WERI-Rb-1 (cell line): ENCODE measurements at regions not wholly inside any gene's neighbourhood (a gene's known extent, or its start where the extent isn't known, plus 50 kb on each side); places are given as distances from the start of the nearest gene placed in this dataset.

ENCODE experiments used
- DNase-seq: peaks from one replicate; pipeline ENCODE4 v3.0.0-alpha.2; 2020
- H3K27ac ChIP-seq: fragments of 250-450 bp; sonication (Bioruptor Pico); 2 replicates; pipeline ENCODE4 v1.5.1; 2020; ENCODE audit warnings: mild to moderate bottlenecking, moderate library complexity
- H3K27me3 ChIP-seq: fragments of 250-450 bp; sonication (Bioruptor Pico); 2 replicates; pipeline ENCODE4 v1.5.1; 2021; ENCODE audit warnings: mild to moderate bottlenecking, low read depth, moderate library complexity; ENCODE audit not compliant: insufficient read depth, severe bottlenecking
- H3K36me3 ChIP-seq: fragments of 250-450 bp; sonication (Bioruptor Pico); 2 replicates; pipeline ENCODE4 v1.5.1; 2020; ENCODE audit warnings: mild to moderate bottlenecking, moderate library complexity
- H3K4me3 ChIP-seq: 2 replicates; pipeline ENCODE4 v1.5.1; 2011; ENCODE audit warnings: low read depth, mild to moderate bottlenecking, control low read depth, low read length
- H3K9me3 ChIP-seq: fragments of 250-450 bp; sonication (Bioruptor Pico); 2 replicates; pipeline ENCODE4 v1.5.1; 2021; ENCODE audit warnings: mild to moderate bottlenecking, moderate library complexity; ENCODE audit not compliant: severe bottlenecking
- CTCF ChIP-seq: IDR thresholded peaks from 2 replicates; pipeline ENCODE4 v1.5.1; 2011; ENCODE audit warnings: low read depth, mild to moderate bottlenecking, control low read depth, inconsistent platforms, low read length

- Histone ChIP-seq H3K4me3 (no peak overlapping the region), H3K9me3 (no peaks in the 10 kb centered on the region), H3K27ac (no peak overlapping the region), H3K27me3 (no peaks in the 10 kb centered on the region), H3K36me3 (no peaks in the 10 kb centered on the region)
- DNase-seq: no peak
- no peak for TF ChIP-seq CTCF
Observed at GRCh38 chr3:76900596-76900995, 139.3 kb upstream of the ROBO2 start.

- Histone ChIP-seq H3K9me3 (no peaks in the 10 kb centered on the region), H3K27ac (no peak overlapping the region), H3K27me3 (no peaks in the 10 kb centered on the region), H3K36me3 (no peaks in the 10 kb centered on the region), H3K4me3 (no peak overlapping the region)
- no peak for TF ChIP-seq CTCF
- no peak for DNase-seq
Observed at GRCh38 chr3:76908156-76908555, 131.7 kb upstream of the ROBO2 start.

- no peak for DNase-seq
- Histone ChIP-seq H3K27ac (no peak overlapping the region), H3K27me3 (no peaks in the 10 kb centered on the region), H3K9me3 (no peaks in the 10 kb centered on the region), H3K36me3 (no peaks in the 10 kb centered on the region), H3K4me3 (no peak overlapping the region)
- TF ChIP-seq CTCF: no peak
Observed at GRCh38 chr3:76912841-76913383, 127.0 kb upstream of the ROBO2 start.

DNA sequence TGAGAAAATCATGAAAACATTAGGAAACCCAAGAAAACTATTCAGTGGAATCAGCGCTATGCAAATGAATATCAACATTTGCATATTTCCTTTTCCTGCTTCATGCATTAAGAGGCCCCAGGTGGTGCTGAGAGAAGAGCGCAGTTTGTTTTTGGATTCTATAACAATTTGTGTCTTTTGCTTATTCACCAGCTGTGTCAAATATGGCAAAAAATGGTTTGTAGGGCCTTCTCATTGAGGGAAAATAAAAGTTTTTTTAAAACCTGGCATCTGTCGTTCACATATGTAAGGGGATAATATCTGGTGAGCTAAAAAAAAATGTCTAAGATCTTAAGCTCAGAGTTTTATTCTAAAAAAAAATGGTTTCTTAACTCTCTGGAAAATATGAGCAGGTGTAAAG lies 122.5 kb upstream of the ROBO2 start:
- H3K27ac ChIP-seq: no peak overlapping the region
- no peak overlapping the region for H3K4me3 ChIP-seq
- DNase-seq: no peak
- no peaks in the 10 kb centered on the region for H3K9me3 ChIP-seq
- no peaks in the 10 kb centered on the region for H3K27me3 ChIP-seq
- TF ChIP-seq CTCF: no peak
- H3K36me3 ChIP-seq: no peaks in the 10 kb centered on the region

- Histone ChIP-seq H3K9me3 (no peaks in the 10 kb centered on the region), H3K36me3 (no peaks in the 10 kb centered on the region), H3K27me3 (no peaks in the 10 kb centered on the region), H3K4me3 (no peak overlapping the region), H3K27ac (no peak overlapping the region)
- TF ChIP-seq CTCF: no peak
- no peak for DNase-seq
Observed at GRCh38 chr3:76920511-76920910, 119.4 kb upstream of the ROBO2 start.

DNA sequence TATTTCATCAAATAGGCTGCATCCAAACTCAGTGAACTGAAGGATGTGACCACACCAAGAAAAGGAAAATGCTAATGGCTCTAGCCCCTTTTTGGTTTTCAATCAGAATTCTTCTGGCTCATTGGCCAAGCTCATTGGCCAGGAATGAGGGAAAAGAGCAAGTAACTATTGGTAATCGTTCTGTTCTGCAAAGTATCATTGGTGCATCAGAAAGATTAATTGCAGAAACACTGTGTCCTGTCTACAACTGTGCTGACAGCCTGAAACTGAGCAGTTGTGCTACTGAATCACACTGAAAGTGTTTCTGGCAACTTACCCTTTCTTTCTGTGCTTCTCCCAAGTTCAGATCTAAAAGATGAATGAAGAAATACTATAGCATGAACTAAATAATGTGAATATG lies 116.4 kb upstream of the ROBO2 start:
- Histone ChIP-seq H3K4me3 (no peak overlapping the region), H3K36me3 (no peaks in the 10 kb centered on the region), H3K9me3 (no peaks in the 10 kb centered on the region), H3K27me3 (no peaks in the 10 kb centered on the region), H3K27ac (no peak overlapping the region)
- no peak for DNase-seq
- TF ChIP-seq CTCF: no peak
